ENCODE measurements at regions not wholly inside any gene's neighbourhood (a gene's known extent, or its start where the extent isn't known, plus 50 kb on each side); places are given as distances from the start of the nearest gene placed in this dataset.
A peak's percentile ranks its signal among the peaks of the same experiment; 100 is the strongest.
"Not testable (repeated sequence)": the region's sequence is repeated elsewhere in the genome, so short reads cannot be mapped to it uniquely, and the experiment has no call there.

- ATAC-seq (peak; percentile 65), DNase-seq (ENCODE audit: low spot score) (no peak)
These were observed 453.1 kb upstream of the SLC35B3 start for GRCh38 chr6:8888468-8888867.

DNA sequence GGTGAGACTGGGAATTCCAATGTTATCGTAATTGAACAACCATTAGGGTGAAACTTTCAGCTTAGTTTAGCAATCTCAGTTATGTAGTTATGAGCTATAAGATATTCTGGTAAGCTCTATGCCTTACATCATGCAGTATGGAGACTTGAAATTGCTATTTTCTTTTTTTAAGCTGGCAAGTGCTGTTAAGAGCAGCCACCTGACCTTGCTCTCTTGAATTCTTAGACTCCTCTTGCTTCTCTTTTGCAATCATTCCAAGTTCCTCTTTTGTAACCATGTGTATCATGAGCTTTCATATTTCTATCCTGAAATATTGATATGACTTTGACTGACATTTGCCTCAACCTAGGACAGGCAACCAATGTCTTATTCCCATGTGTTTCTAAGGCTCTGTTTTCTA, 446.3 kb upstream of the SLC35B3 start:
- ATAC-seq (no peak), DNase-seq (ENCODE audit: low spot score) (no peak)

GRCh38 chr6:8879334-8879733, 444.0 kb upstream of the SLC35B3 start:
- no peak for DNase-seq (ENCODE audit: low spot score)
- no peak for ATAC-seq

DNA sequence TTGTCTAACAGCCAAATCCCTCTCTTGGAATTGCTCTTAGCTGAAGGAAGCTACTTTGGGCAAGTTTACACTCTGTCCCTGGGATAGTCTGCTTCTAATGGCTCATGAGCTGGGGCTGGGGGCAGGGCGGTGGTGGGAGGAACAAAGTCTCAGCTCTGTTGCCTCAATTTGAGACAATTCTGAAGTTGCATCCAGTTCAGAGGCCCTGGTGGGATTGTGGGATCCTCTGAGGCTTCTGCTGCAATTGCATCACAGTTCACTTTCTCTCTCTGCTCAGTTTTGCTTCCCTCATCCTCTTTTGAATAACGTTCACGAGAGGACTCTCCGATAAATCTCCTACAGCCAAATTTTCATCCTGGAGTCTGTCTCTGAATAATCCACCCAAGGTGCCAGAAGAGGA, 440.6 kb upstream of the SLC35B3 start:
- no peak for ATAC-seq
- no peak for DNase-seq (ENCODE audit: low spot score)

- ATAC-seq (no peak), DNase-seq (ENCODE audit: low spot score) (no peak)
These were observed 437.2 kb upstream of the SLC35B3 start for GRCh38 chr6:8872589-8872988.

- no peak for ATAC-seq
- no peak for DNase-seq (ENCODE audit: low spot score)
These were observed 430.1 kb upstream of the SLC35B3 start for GRCh38 chr6:8865451-8865850.

- no peak for DNase-seq (ENCODE audit: low spot score)
- no peak for ATAC-seq
These were observed 425.3 kb upstream of the SLC35B3 start for GRCh38 chr6:8860671-8861070.

- DNase-seq (ENCODE audit: low spot score) (no peak), ATAC-seq (no peak)
These were observed 424.2 kb upstream of the SLC35B3 start for GRCh38 chr6:8859501-8859900.

DNA sequence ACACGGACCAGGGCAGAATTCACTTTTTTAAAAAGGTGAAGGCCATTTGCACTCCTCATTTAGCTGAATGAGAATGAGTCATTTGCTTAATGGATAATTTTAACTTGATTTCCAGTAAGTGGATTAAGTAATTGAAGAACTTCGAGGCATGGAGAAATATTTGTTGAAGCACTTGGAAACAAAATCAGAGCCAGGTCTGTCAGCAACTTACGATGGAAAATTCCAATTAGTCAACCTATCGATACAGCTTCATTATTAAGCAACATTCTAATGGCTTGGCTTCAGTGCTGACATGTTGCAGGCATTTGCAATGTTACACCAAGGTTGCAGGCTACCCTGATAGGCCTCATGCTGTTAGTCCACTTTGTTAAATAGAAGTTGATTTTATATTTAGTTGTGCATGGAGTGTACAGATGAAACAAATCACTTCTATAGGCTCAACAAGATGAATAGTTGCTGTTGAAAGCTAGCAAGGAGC, 423.5 kb upstream of the SLC35B3 start:
- DNase-seq (ENCODE audit: low spot score) (no peak), ATAC-seq (peak; percentile 51)

GRCh38 chr6:8857160-8857559, 421.8 kb upstream of the SLC35B3 start:
- no peak for DNase-seq (ENCODE audit: low spot score)
- ATAC-seq = no peak

DNA sequence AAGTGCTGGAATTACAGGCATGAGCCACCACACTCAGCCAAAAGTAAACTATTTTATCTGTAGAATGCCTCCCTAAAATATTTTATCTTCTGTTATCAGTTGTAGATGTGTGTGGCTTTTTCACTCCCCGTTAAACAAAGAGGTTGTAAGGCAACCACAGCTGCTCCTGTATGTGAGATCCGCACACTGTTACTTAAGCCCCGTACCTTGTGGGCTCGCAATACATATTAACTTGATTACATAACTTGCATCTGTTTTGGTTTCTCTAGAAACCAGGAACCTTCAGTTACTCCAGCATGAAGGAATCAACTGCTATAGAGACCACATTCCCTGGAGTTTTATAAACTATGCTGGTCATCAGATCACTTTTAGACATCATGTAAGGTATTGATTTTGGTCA, 420.1 kb upstream of the SLC35B3 start:
- DNase-seq (ENCODE audit: low spot score) (no peak), ATAC-seq (no peak)

GRCh38 chr6:8852332-8852731, 417.0 kb upstream of the SLC35B3 start:
- ATAC-seq (peak; percentile 49), DNase-seq (ENCODE audit: low spot score) (no peak)

DNA sequence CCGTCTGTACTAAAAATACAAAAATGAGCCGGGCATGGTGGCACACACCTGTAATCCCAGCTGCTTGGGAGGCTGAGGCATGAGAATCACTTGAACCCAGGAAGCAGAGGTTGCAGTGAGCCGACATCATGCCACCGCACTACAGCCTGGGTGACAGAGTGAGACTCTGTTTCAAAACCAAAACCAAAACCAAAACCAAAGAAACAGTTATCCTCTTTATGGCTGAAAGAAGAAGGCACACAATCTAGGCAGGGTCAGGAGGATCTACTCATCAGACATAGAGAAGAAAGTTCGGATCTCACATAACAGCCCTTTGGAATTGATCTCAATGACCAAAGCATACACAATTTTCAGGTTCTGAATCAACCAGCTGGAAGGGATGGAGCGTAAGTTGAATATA, 411.3 kb upstream of the SLC35B3 start:
- not testable (repeated sequence) for ATAC-seq; DNase-seq (ENCODE audit: low spot score)

DNA sequence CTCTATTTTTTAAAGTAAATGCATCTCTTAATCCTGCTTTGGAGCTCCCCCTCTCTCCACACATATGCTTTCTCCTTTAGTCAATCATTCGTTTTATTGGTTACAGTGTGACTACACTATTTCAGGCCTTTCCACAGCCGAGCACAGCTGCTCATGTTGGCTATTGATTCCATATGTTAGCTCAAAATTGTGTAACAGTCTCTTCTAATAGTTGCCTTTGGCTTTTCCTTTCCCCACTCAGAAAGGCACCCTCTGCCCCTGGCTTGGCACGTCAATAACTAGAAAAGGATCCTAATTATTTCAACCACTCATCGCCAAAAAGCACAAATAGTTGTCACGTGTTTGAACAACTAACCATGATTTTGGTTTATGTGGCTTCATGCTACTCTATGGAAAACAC, 410.3 kb upstream of the SLC35B3 start:
- ATAC-seq (no peak), DNase-seq (ENCODE audit: low spot score) (no peak)

- no peak for DNase-seq (ENCODE audit: low spot score)
- no peak for ATAC-seq
These were observed 409.6 kb upstream of the SLC35B3 start for GRCh38 chr6:8844968-8845367.

- ATAC-seq = no peak
- DNase-seq (ENCODE audit: low spot score) = no peak
These were observed 404.3 kb upstream of the SLC35B3 start for GRCh38 chr6:8839626-8840025.

- DNase-seq (ENCODE audit: low spot score) (no peak), ATAC-seq (no peak)
These were observed 402.0 kb upstream of the SLC35B3 start for GRCh38 chr6:8837343-8837742.

GRCh38 chr6:8832695-8833094, 397.4 kb upstream of the SLC35B3 start:
- ATAC-seq; DNase-seq (ENCODE audit: low spot score): not testable (repeated sequence)

DNA sequence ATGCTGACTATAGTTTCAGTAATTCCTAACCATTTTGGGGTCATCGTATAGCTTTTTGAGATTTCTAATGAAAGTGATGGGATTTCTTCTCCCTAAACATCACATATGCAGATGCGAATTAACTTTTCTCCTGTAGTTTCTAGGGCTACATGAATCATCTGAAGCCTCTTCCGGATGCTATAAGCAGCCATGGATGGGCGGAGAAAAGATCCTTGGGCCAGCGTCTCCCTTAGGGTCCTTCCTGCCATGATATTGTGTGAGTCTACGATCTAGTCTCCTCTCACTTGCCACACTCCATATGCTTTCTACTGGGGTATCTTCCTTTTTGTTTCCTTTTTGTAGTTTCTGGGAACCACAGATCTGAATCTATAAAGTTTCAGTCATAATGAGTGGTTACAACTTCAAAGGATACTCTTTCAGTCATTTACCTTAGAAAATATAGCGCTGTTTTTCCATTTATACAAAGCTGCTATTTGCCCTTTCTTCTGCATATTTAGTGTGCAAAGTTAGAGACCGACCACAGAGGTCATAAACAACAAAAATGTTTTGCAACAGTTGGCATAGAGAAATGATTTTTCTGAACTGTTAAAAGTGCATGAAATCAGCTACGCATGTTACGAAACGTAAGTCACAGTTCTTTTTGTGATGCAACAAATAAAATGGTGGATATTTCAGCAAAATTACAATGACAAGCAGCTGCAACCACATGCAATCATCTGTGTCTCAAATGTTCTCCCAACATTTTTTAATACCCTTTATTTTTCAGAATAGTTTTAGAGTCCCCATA, 396.2 kb upstream of the SLC35B3 start:
- ATAC-seq (peak; percentile 66), DNase-seq (ENCODE audit: low spot score) (no peak)

DNA sequence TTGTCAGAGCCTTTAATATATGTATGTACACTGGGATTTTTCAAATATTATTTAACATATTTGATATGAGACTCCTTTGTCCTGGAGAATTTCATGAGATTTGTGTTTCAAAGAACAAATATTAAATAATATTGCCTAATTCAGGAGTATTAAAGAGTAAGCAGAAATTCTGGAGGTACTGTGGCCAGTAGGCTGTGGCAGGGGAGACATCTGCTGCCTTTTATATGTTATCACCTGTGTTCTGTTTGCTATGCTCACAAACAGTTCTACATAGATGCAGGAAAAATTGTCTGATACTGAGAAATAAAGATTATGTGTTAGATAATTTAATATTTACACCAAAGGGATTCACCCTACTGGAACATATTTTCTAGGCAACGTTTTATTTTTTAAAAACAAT, 395.4 kb upstream of the SLC35B3 start:
- ATAC-seq (peak; percentile 71), DNase-seq (ENCODE audit: low spot score) (no peak)

DNA sequence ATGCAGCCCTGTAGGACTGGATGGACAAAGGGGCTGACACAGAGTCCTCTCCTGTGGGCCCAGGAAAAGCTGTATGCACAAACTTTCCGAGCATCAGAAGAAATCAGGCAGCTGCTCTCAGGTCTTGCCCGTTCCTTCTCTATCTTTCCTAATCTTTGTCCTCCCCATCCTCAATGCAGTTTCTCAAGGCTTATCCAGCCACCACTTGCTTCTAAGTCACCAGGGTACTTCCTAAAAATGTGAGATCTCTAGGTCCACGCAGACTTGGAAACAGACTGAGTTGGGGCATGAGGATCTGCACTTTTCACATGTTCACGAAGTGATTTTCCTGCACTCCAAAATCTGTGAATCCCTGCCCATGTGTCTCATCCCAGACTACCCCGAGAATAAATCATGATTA, 394.5 kb upstream of the SLC35B3 start:
- DNase-seq (ENCODE audit: low spot score) (no peak), ATAC-seq (no peak)

DNA sequence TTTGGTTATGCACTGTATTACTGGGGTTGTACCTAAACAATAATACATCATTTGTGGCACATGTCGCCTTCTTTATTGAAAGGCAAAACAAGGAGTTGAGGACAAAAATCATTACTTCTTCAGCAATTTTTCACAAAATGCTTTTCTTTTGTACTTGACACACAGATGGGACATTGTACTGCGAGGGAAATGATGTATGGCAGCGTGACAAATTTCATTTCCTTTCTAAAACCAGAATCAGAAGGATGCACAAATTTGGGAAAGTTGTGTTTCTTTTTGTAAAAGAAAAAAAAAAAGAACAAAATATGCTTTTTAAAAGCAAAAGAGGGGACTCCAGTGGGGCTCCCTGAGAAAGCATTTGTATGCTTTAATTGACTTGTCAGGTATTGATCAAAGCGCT, 394.0 kb upstream of the SLC35B3 start:
- ATAC-seq = no peak
- DNase-seq (ENCODE audit: low spot score) = no peak

DNA sequence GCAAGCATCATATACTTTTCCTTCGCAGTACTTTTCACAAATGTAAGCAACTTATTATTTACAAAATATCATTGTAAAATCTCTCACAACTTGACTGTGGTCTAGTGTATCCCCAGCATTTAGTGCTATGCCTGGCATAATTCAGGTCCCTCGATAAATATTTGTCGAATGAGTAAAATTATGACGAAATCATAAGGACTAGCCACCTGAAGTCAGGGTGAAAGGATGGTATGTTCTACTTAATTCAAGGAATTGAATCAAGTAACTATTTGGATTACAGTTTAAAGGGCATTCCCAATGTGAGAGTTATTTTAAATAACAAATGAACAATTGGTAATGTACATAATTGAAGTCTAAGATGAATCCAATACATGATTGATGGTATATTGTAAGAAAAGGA, 393.0 kb upstream of the SLC35B3 start:
- ATAC-seq (no peak), DNase-seq (ENCODE audit: low spot score) (no peak)
